GM12878 (cell line): ENCODE measurements at regions not wholly inside any gene's neighbourhood (a gene's known extent, or its start where the extent isn't known, plus 50 kb on each side); places are given as distances from the start of the nearest gene placed in this dataset.

ENCODE experiments used
- CEBPB ChIP-seq, 2 experiments: fragments of 150-350 bp in 1 of 2; IDR thresholded peaks; 2 replicates each; pipeline ENCODE4 v1.6.1; 2012 to 2014; ENCODE audit warnings: low read depth in 2 of 2, low read length in 2 of 2, borderline replicate concordance in 1 of 2, inconsistent platforms in 1 of 2
- CHD1 ChIP-seq: IDR thresholded peaks from 2 replicates; pipeline ENCODE4 v1.6.1; 2012; ENCODE audit warnings: low read depth, low read length, improper control_type of control experiment
- EED ChIP-seq: sonication (generic); IDR thresholded peaks from 2 replicates; pipeline ENCODE4 v1.6.1; 2016; ENCODE audit warnings: antibody characterized with exemption, low read depth
- ESRRA ChIP-seq: IDR thresholded peaks from 2 replicates; pipeline ENCODE4 v1.6.1; 2012; ENCODE audit warnings: mild to moderate bottlenecking, low read length, improper control_type of control experiment
- JUND ChIP-seq: IDR thresholded peaks from 2 replicates; pipeline ENCODE4 v1.6.1; 2012; ENCODE audit warnings: low read depth, mild to moderate bottlenecking, low read length, improper control_type of control experiment, moderate library complexity
- NFYB ChIP-seq: IDR thresholded peaks from 2 replicates; pipeline ENCODE4 v1.6.1; 2011; ENCODE audit warnings: low read depth, mild to moderate bottlenecking, low read length, improper control_type of control experiment, moderate library complexity; ENCODE audit not compliant: insufficient read depth
- POLR2A ChIP-seq: IDR thresholded peaks from 2 replicates; pipeline ENCODE4 v1.6.1; 2011; ENCODE audit warnings: low read depth, mild to moderate bottlenecking, low read length
- POLR2AphosphoS5 ChIP-seq: IDR thresholded peaks from 2 replicates; pipeline ENCODE4 v1.6.1; 2011; ENCODE audit warnings: mild to moderate bottlenecking, low read length, inconsistent platforms
- ZSCAN29 ChIP-seq: fragments of 450-650 bp; IDR thresholded peaks from 2 replicates; pipeline ENCODE4 v1.6.1; 2017; ENCODE audit warnings: mild to moderate bottlenecking, moderate library complexity
- TF ChIP-seq, protein P1 (sequence below): IDR thresholded peaks from 2 replicates; pipeline ENCODE4 v1.6.1; 2011; ENCODE audit warnings: borderline replicate concordance, low read depth, mild to moderate bottlenecking, moderate library complexity, mixed read lengths, low read length; ENCODE audit not compliant: insufficient read depth; ENCODE audit errors: extremely low read length
- TF ChIP-seq, protein P2 (sequence below): IDR thresholded peaks from 2 replicates; pipeline ENCODE4 v1.6.1; 2012; ENCODE audit warnings: low read length, inconsistent platforms
- TF ChIP-seq, protein P3 (sequence below): fragments of 450-650 bp; formaldehyde crosslinking; IDR thresholded peaks from 2 replicates; pipeline ENCODE4 v1.4.0; 2022; ENCODE audit warnings: mild to moderate bottlenecking, moderate library complexity
- TF ChIP-seq, protein P4 (sequence below), 3 experiments: IDR thresholded peaks in 2 of 3; conservative IDR thresholded peaks in 1 of 3; 2 replicates each; pipeline ENCODE4 v1.5.1; 2011; ENCODE audit warnings: low read depth in 3 of 3, low read length in 3 of 3, mild to moderate bottlenecking in 3 of 3, control low read depth in 2 of 3, moderate library complexity in 2 of 3, inconsistent platforms in 1 of 3, mixed read lengths in 1 of 3; ENCODE audit not compliant: control insufficient read depth in 2 of 3, insufficient read depth in 1 of 3; ENCODE audit errors: extremely low read depth in 1 of 3
- TF ChIP-seq, protein P5 (sequence below): IDR thresholded peaks from 2 replicates; pipeline ENCODE4 v1.6.1; 2011; ENCODE audit warnings: low read depth, mild to moderate bottlenecking, low read length, moderate library complexity, borderline replicate concordance; ENCODE audit errors: extremely low read depth

DNA sequence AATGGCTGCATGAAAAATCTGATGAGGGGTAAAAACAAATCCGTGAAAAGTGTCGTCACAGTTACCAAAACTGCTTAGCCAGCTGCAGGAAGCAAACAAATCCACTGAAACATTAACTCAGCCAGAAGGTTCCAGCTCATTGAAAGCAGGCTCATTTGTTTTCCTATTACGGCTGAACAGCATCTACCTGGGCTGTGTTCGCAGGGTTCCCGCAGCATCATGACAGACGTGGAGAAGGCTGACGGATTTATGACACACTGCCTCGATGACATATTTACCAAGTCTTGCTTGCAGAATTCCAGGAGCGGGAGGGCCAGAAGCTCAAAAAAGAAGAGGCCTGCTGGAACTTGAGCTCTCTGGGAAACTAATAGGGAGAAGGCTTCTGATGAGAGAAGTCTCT lies 781.1 kb downstream of the RAB28 start:
- no peak for TF ChIP-seq NFYB
- TF ChIP-seq JUND, result no peak
- TF ChIP-seq, protein P1, sequence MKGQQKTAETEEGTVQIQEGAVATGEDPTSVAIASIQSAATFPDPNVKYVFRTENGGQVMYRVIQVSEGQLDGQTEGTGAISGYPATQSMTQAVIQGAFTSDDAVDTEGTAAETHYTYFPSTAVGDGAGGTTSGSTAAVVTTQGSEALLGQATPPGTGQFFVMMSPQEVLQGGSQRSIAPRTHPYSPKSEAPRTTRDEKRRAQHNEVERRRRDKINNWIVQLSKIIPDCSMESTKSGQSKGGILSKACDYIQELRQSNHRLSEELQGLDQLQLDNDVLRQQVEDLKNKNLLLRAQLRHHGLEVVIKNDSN, result no peak
- TF ChIP-seq ZSCAN29, result no peak
- no peak for TF ChIP-seq ESRRA
- no peak for TF ChIP-seq POLR2A
- TF ChIP-seq, protein P2, sequence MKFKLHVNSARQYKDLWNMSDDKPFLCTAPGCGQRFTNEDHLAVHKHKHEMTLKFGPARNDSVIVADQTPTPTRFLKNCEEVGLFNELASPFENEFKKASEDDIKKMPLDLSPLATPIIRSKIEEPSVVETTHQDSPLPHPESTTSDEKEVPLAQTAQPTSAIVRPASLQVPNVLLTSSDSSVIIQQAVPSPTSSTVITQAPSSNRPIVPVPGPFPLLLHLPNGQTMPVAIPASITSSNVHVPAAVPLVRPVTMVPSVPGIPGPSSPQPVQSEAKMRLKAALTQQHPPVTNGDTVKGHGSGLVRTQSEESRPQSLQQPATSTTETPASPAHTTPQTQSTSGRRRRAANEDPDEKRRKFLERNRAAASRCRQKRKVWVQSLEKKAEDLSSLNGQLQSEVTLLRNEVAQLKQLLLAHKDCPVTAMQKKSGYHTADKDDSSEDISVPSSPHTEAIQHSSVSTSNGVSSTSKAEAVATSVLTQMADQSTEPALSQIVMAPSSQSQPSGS, result no peak
- TF ChIP-seq, protein P3, sequence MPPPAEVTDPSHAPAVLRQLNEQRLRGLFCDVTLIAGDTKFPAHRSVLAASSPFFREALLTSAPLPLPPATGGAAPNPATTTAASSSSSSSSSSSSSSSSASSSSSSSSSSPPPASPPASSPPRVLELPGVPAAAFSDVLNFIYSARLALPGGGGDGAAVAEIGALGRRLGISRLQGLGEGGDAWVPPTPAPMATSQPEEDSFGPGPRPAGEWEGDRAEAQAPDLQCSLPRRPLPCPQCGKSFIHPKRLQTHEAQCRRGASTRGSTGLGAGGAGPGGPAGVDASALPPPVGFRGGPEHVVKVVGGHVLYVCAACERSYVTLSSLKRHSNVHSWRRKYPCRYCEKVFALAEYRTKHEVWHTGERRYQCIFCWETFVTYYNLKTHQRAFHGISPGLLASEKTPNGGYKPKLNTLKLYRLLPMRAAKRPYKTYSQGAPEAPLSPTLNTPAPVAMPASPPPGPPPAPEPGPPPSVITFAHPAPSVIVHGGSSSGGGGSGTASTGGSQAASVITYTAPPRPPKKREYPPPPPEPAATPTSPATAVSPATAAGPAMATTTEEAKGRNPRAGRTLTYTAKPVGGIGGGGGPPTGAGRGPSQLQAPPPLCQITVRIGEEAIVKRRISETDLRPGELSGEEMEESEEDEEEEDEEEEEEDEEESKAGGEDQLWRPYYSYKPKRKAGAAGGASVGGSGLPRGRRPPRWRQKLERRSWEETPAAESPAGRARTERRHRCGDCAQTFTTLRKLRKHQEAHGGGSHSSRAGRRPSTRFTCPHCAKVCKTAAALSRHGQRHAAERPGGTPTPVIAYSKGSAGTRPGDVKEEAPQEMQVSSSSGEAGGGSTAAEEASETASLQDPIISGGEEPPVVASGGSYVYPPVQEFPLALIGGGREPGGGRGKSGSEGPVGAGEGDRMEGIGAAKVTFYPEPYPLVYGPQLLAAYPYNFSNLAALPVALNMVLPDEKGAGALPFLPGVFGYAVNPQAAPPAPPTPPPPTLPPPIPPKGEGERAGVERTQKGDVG (CRISPR knock-in tag), result no peak
- no peak for TF ChIP-seq EED
- TF ChIP-seq, protein P4, sequence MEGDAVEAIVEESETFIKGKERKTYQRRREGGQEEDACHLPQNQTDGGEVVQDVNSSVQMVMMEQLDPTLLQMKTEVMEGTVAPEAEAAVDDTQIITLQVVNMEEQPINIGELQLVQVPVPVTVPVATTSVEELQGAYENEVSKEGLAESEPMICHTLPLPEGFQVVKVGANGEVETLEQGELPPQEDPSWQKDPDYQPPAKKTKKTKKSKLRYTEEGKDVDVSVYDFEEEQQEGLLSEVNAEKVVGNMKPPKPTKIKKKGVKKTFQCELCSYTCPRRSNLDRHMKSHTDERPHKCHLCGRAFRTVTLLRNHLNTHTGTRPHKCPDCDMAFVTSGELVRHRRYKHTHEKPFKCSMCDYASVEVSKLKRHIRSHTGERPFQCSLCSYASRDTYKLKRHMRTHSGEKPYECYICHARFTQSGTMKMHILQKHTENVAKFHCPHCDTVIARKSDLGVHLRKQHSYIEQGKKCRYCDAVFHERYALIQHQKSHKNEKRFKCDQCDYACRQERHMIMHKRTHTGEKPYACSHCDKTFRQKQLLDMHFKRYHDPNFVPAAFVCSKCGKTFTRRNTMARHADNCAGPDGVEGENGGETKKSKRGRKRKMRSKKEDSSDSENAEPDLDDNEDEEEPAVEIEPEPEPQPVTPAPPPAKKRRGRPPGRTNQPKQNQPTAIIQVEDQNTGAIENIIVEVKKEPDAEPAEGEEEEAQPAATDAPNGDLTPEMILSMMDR (IDR thresholded peaks at IDR 0.05 in 2 of 3, conservative IDR thresholded peaks at IDR 0.05 in 1 of 3; ENCODE audit: control insufficient read depth in 2 of 3, extremely low read depth in 1 of 3, insufficient read depth in 1 of 3, low read depth in 3 of 3, low read length in 3 of 3), result no peak
- no peak for TF ChIP-seq CEBPB (IDR thresholded peaks at IDR 0.05; ENCODE audit: borderline replicate concordance in 1 of 2, low read depth in 2 of 2, low read length in 2 of 2)
- no peak for TF ChIP-seq CHD1
- TF ChIP-seq, protein P5, sequence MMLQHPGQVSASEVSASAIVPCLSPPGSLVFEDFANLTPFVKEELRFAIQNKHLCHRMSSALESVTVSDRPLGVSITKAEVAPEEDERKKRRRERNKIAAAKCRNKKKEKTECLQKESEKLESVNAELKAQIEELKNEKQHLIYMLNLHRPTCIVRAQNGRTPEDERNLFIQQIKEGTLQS, result no peak
- no peak for TF ChIP-seq POLR2AphosphoS5
